T-helper 9 cell (primary cell): ENCODE measurements at regions not wholly inside any gene's neighbourhood (a gene's known extent, or its start where the extent isn't known, plus 50 kb on each side); places are given as distances from the start of the nearest gene placed in this dataset.
"Not testable (repeated sequence)": the region's sequence is repeated elsewhere in the genome, so short reads cannot be mapped to it uniquely, and the experiment has no call there.

Experiments
- DNase-seq: peaks from one replicate; pipeline ENCODE4 v3.0.0-alpha.2; 2020

DNA sequence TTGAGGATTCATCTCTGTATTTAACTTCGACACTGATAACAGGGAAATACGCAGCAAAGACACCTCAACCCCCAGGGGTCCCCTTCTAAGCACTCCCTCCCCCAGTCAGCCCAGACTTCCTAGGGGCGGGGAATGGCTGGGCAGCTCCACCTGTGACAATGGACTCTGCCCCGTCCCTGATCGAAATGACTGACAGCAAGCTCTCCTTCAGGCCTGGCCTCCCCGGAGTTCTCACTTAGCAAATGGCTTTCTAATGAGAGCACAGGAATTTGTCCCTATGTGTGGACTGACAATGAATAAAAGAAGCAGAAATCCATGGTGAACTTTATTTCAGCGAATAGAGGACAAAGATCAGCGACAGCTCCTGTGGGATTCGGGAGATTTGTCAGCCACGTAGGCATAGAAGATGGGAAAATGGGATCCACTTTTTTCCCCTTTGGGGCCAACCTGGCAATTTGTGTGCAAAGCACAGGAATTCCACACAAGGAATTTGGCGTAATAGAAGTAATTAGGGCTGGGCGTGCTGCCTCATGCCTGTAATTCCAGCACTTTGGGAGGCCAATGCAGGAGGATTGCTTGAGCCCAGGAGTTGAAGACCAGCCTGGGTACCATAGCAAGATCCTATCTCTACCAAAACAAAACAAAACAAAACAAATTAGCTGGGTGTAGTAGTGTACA lies 63.8 kb downstream of the TNFAIP2 start:
- DNase-seq: no peak

- DNase-seq: no peak
Measured at GRCh38 chr14:103187911-103188310, 64.7 kb downstream of the TNFAIP2 start.

- peak; percentile 5 for DNase-seq
Measured at GRCh38 chr14:103188810-103189480, 65.7 kb downstream of the TNFAIP2 start.

DNA sequence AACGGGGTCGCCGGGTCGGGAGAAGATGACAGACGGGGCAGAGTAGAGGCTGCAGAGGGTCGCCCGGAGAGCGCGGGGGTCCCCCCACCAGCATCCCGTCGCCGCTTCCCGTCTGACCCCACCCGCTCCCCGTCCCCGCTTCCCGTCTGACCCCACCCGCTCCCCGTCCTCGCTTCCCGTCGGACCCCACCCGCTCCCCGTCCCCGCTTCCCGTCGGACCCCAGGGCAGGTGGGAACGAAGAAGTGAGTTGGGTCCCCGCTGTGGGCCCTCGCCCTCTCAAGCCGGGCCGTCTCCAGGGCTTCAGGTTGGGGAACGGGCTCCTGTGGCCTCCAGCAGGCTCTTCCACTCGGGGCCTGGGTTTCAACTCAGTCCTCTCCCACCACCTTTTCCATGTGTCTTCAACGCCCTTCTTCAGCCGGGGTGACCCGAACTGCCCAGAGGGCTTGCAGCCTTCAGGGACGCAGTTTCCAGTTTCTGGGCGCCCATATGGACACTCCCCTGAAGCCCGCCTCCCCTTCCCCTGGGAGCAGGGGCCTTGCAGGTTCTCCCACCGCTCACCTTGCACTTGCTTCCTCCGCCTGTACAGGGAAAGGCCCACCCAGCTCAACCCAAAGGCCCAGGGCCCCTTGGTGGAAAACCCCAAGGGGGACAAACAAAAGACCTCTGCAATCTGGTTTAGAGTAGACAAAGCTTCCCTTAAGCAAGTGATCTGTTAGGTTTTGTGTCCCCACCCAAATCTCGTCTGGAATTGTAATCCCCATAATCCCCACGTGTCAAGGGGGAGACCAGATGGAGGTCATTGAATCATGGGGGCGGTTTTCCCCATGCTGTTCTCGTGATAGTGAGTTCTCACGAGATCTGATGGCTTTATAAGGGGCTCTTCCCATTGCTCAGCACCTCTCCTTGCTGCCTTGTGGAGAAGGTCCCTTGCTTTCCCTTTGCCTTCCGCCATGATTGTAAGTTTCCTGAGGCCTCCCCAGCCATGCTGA lies 66.5 kb downstream of the TNFAIP2 start:
- no peak for DNase-seq

GRCh38 chr14:103190741-103191140 lies 67.5 kb downstream of the TNFAIP2 start:
- no peak for DNase-seq

DNA sequence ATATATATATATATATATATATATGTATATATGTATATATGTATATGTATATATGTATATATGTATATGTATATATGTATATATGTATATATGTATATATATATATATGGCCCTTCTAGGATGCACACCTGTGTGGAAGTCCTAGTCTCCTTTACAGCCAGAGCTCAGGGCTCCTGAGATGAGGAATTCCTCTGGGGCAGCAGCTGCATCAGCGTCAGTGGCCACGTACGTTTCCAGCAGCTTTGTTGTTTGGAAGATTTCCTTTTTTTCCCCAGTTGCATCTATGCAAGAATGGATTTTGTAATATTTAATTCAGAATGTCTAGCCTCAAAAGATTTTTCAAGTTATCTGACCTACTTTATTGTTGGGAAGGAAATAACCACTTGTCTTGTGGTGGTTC lies 68.6 kb downstream of the TNFAIP2 start:
- no peak for DNase-seq

DNA sequence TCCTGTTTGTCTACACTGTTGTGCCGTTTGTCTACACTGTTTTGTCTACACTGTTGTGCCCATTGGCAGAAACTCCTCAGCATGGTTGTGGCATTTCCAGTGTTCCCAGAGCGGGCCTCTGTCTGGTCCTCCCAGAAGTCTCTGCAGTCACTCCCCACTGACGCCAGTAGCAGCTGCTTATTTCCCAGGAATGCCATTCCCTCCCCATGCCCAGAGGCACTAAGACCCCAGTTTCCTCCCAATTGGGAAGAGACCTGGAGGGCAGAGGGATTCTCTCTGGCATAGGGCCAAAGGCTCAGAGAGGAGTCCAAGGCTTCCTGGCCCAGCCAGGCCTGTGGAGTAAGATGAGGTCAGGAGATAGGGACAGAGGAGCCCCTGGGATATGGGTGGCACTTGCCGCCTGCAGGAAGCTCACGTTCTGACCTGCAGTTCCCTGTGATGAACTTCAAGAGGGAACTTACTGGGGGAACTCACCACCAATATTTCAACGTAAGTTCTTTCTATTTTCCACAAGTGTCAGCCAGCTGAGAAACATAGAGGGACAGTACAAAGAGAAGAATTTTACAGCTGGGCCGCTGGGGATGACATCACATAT lies 69.1 kb downstream of the TNFAIP2 start:
- no peak for DNase-seq

DNA sequence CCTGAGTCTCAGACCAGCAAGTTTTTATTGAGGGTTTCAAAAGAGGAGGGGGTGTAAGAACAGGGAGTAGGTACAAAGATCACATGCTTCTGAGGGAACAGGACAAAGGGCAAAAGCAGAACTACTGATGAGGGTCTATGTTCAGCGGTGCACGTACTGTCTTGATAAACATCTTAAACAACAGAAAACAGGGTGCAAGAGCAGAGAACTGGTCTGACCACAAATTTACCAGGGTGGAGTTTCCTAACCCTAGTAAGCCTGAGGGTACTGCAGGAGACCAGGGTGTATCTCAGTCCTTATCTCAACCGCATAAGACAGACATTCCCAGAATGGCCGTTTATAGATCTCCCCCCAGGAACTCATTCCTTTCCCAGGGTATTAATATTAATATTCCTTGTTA lies 69.6 kb downstream of the TNFAIP2 start:
- not testable (repeated sequence) for DNase-seq

GRCh38 chr14:103193491-103193890 lies 70.2 kb downstream of the TNFAIP2 start:
- DNase-seq: not testable (repeated sequence)

DNA sequence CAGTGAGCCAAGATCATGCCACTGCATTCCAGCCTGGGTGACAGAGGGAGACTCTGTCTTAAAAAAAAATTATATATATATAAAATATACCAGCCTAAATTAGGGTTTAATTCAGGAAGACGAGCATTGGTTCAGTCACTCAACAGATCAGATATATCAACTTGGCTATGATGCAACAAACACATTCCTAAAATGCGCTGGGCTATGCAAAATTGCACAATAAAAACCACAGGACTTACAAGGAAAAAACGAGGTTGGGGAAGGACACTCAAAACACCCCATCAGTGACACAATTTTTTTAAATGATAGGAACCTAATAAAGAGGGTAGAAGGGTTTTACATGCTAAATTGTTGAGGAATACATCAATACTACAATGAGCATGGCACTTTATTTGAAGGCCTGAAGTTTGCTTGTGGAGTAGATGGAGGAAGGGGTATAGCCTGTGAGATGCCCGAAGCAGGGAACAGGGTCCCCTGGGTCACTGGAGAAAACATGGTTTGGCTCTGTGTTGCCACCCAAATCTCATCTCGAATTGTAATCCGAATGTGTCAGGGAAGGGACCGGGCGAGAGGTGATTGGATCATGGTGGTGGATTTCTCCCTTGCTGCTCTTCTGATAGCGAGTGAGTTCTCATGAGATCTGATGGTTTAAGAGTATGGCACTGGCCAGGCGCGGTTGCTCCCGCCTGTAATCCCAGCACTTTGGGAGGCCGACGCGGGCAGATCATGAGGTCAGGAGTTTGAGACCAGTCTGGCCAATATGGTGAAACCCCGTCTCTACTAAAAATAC lies 71.2 kb downstream of the TNFAIP2 start:
- no peak for DNase-seq

- DNase-seq: no peak
Measured at GRCh38 chr14:103195828-103196615, 72.8 kb downstream of the TNFAIP2 start.

- no peak for DNase-seq
Measured at GRCh38 chr14:103196716-103197115, 73.5 kb downstream of the TNFAIP2 start.

GRCh38 chr14:103198131-103199105 lies 75.2 kb downstream of the TNFAIP2 start:
- DNase-seq: no peak

DNA sequence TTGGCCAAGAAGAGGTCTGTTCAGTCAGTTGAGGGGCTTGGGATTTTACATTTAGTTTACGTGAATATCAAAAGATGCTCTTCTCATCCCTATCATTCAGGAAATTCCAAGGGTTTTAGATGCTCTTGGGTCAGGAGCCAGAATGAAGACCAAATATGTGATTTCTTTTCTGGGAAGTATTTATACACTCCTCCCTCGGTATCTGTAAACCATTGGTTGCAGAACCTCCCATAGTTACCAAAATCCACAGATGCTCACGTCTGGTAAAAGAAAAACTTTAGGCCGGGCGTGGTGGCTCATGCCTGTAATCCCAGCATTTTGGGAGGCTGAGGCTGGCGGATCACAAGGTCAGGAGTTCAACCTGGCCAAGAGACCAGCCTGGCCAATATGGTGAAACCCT lies 75.9 kb downstream of the TNFAIP2 start:
- no peak for DNase-seq

GRCh38 chr14:103201801-103202200 lies 78.5 kb downstream of the TNFAIP2 start:
- no peak for DNase-seq

DNA sequence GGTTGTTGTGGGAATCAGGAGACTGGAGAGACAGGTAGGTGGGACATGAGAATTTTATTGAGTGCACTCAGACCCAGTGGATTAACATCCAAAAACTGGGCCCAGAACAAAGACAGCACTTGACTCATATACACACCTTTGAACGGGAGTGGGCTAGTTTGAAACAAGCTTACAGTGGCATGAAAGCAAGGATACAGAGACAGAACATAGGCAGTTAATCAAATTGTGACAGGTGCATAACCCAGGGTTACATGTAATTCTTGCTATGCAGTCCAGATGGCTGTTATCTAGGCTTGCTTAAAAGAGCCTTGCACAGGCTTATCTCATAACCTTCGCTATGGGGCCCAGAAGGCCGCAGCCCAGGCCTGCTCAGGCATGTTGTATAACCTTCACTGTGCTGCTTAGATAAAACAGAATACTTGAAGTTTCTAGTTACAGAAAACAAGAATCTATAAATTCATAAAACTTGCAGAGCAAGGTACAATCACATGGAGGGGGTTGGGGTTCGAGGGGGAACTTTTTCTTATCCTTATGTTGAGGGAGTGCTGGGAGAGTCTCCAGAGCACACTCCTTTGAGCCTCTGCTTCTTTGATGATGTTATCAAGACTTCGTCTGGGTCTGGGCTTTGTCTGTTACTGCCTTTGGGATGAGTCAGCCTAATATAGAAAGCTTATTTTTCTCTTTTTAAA lies 81.7 kb downstream of the TNFAIP2 start:
- no peak for DNase-seq

- no peak for DNase-seq
Measured at GRCh38 chr14:103205541-103205906, 82.3 kb downstream of the TNFAIP2 start.

DNA sequence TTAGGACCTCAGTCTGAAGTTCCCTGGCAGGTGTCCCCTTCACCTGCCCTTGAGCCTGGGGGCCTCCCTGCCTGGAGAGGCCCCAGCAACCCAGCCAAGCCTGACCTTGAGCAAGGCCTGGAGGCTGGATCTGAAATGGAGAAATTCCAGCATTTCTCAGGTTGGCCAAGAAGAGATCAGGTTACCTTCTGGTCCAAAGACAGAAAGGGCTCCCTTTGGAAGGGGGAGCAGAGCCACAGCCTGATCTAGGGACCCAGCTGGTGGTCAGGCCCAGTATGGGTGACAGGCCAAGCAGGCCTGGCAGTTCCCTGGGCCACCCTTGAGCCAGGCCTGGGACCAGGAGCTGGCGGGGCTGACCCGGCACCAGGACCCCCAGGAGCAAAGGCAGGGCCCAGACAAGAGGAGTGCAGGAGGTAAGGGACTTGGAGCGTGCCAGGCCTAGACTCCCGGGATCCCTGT lies 82.8 kb downstream of the TNFAIP2 start:
- DNase-seq: no peak

DNA sequence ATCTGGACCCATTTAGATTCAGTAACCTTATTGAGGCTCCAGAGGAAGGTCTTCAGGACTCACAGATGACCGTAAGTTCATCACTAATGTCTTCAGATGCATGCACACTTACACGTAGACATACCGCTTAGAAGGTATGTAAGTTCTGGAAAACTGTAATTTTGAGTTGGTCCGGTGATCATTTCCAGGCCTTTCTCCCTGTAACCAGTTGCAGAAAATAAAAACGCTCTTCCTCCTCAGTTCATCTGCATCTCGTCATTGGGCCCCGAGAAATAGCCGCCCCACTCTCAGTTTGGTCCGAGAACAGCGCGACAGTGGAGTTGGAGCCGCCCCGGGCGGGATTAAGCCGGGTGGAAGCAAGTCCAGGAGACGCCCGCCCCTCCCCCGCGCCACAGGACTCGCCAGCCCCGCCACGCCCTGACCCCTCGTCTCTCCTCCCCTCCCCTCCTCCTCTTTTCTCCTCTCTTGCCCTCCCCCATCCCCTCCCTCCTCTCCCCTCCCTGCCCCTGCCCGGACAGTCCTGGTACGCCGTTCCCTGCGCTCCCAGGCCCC lies 83.7 kb downstream of the TNFAIP2 start:
- no peak for DNase-seq
